A673 (cell line): ENCODE measurements at regions not wholly inside any gene's neighbourhood (a gene's known extent, or its start where the extent isn't known, plus 50 kb on each side); places are given as distances from the start of the nearest gene placed in this dataset.

Experiments used
- BruUV-seq: library from RNA; stranded (reverse); fragments of 400-500 nt; replicated peaks from 2 replicates; lab custom pipeline; 2021; lab: Mats Ljungman, UMichigan
- CTCF ChIA-PET: fragments of 300-600 bp; sonication (Branson Sonifier 250); formaldehyde crosslinking; loops from one replicate; lab custom pipeline; 2022; ENCODE audit warnings: antibody characterized with exemption; lab: Charles Lee
- POLR2A ChIA-PET: fragments of 300-600 bp; sonication (Branson Sonifier 250); formaldehyde crosslinking; loops from one replicate; lab custom pipeline; 2022; ENCODE audit warnings: antibody characterized with exemption; ENCODE audit not compliant: low non-redundant PET; lab: Charles Lee
- DNase-seq: peaks from one replicate; pipeline ENCODE4 v3.0.0-alpha.2; 2015; ENCODE audit warnings: low spot score
- H3K27ac ChIP-seq: fragments of 200-600 bp; sonication (generic); 2 replicates; pipeline ENCODE4 v1.5.1; 2016; ENCODE audit warnings: mixed run types, low read depth, mild to moderate bottlenecking, mixed read lengths, antibody characterized with exemption, low read length; ENCODE audit not compliant: poor library complexity, severe bottlenecking
- H3K27me3 ChIP-seq: fragments of 200-600 bp; sonication (generic); replicated peaks from 2 replicates; pipeline ENCODE4 v1.6.1; 2017; ENCODE audit warnings: mixed run types, low read depth, mild to moderate bottlenecking, mixed read lengths, antibody characterized with exemption, low read length; ENCODE audit not compliant: insufficient read depth, poor library complexity
- H3K36me3 ChIP-seq: fragments of 200-600 bp; sonication (generic); 2 replicates; pipeline ENCODE4 v1.6.1; 2016; ENCODE audit warnings: mixed run types, mild to moderate bottlenecking, mixed read lengths, antibody characterized with exemption, low read length; ENCODE audit not compliant: insufficient read depth, poor library complexity, severe bottlenecking
- H3K4me1 ChIP-seq: fragments of 200-600 bp; sonication (generic); 2 replicates; pipeline ENCODE4 v1.6.1; 2017; ENCODE audit warnings: mixed run types, mild to moderate bottlenecking, mixed read lengths, antibody characterized with exemption, low read length; ENCODE audit not compliant: insufficient read depth, poor library complexity, severe bottlenecking
- H3K4me3 ChIP-seq: fragments of 200-600 bp; sonication (generic); 2 replicates; pipeline ENCODE4 v1.5.1; 2016; ENCODE audit warnings: low read depth, mixed run types, mild to moderate bottlenecking, mixed read lengths, low read length; ENCODE audit not compliant: poor library complexity, severe bottlenecking
- H3K9me3 ChIP-seq: fragments of 200-600 bp; sonication (generic); 2 replicates; pipeline ENCODE4 v1.6.1; 2016; ENCODE audit warnings: mixed run types, low read depth, mild to moderate bottlenecking, mixed read lengths, antibody characterized with exemption, low read length; ENCODE audit not compliant: poor library complexity, severe bottlenecking
- EZH2 ChIP-seq: fragments of 200-600 bp; sonication (generic); IDR thresholded peaks from 2 replicates; pipeline ENCODE4 v1.6.1; 2017; ENCODE audit warnings: borderline replicate concordance, low read depth, mild to moderate bottlenecking, mixed read lengths, antibody characterized with exemption, low read length; ENCODE audit not compliant: poor library complexity, severe bottlenecking
- intact Hi-C: fragments of 100-400 bp; cut with micrococcal nuclease; formaldehyde crosslinking; loops from one replicate; pipeline ENCODE4 v1.10.0; 2022; ENCODE audit not compliant: unreplicated experiment
- TF ChIP-seq, protein P1 (sequence below): fragments of 300-800, 200-600 bp; sonication (generic); conservative IDR thresholded peaks from 2 replicates; pipeline ENCODE4 v1.5.1; 2017; ENCODE audit warnings: low read depth, mild to moderate bottlenecking, antibody characterized with exemption, low read length, moderate library complexity, mixed read lengths

DNA sequence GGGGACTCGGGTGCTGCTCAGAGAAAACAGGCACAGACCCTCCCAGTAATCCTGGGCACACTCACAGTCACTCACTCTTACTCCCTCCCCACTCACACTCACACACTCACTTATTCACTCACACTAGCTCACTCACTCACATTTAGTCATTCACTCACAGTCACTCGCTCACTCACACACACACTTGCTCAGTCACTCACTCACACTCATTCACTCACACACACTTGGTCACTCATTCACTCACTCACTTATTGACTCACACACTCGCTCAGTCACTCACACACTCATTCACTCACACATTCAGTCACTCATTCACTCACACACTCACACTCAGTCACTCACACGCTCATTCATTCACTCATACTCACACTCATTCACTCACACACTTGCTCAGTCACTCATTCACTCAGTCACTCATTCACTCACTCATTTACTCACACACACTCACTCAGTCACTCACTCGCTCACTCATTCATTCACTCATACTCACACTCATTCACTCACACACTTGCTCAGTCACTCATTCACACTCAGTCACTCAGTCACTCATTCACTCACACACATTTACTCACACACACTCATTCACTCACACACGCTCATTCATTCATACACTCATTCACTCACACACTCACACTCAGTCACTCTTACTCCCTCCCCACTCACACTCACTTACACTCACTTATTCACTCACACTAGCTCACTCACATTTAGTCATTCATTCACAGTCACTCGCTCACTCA is 164.2 kb upstream of the C1orf174 start:
- no peak for DNase-seq
- Histone ChIP-seq H3K9me3 (no peaks in the 10 kb centered on the region), H3K27me3 (peaks cover under 1% of the 10 kb centered on the region), H3K4me3 (no peak overlapping the region), H3K27ac (no peak overlapping the region), H3K4me1 (no peaks in the 10 kb centered on the region), H3K36me3 (no peaks in the 10 kb centered on the region)
- intact Hi-C loops: no loop called here
- no TSS peak for BruUV-seq
- ChIA-PET CTCF (no interaction called here), POLR2A (no interaction called here)
- TF ChIP-seq, protein P1, sequence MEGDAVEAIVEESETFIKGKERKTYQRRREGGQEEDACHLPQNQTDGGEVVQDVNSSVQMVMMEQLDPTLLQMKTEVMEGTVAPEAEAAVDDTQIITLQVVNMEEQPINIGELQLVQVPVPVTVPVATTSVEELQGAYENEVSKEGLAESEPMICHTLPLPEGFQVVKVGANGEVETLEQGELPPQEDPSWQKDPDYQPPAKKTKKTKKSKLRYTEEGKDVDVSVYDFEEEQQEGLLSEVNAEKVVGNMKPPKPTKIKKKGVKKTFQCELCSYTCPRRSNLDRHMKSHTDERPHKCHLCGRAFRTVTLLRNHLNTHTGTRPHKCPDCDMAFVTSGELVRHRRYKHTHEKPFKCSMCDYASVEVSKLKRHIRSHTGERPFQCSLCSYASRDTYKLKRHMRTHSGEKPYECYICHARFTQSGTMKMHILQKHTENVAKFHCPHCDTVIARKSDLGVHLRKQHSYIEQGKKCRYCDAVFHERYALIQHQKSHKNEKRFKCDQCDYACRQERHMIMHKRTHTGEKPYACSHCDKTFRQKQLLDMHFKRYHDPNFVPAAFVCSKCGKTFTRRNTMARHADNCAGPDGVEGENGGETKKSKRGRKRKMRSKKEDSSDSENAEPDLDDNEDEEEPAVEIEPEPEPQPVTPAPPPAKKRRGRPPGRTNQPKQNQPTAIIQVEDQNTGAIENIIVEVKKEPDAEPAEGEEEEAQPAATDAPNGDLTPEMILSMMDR: no peak
- TF ChIP-seq EZH2: no peak

GRCh38 chr1:4066860-4067599 is 167.0 kb upstream of the C1orf174 start:
- ChIA-PET POLR2A (no interaction called here), CTCF (no interaction called here)
- BruUV-seq: no TSS peak
- no peak overlapping the region for H3K4me3 ChIP-seq
- DNase-seq: no peak
- H3K27me3 ChIP-seq: peaks cover 22% of the 10 kb centered on the region
- no peaks in the 10 kb centered on the region for H3K36me3 ChIP-seq
- intact Hi-C loops: no loop called here
- H3K27ac ChIP-seq: no peak overlapping the region
- no peaks in the 10 kb centered on the region for H3K4me1 ChIP-seq
- no peaks in the 10 kb centered on the region for H3K9me3 ChIP-seq
- TF ChIP-seq EZH2: no peak

- H3K9me3 ChIP-seq: no peaks in the 10 kb centered on the region
- TF ChIP-seq, protein P1: no peak
- no peak for TF ChIP-seq EZH2
- intact Hi-C loops: no loop called here
- BruUV-seq: no TSS peak
- no peak overlapping the region for H3K27ac ChIP-seq
- no peaks in the 10 kb centered on the region for H3K36me3 ChIP-seq
- POLR2A ChIA-PET: no interaction called here
- H3K27me3 ChIP-seq: peaks cover 33% of the 10 kb centered on the region
- H3K4me3 ChIP-seq: no peak overlapping the region
- DNase-seq: no peak
- H3K4me1 ChIP-seq: no peaks in the 10 kb centered on the region
- CTCF ChIA-PET: no interaction called here
Observed at GRCh38 chr1:4068076-4068475, 168.0 kb upstream of the C1orf174 start.
